GM06990 (cell line): ENCODE measurements at regions not wholly inside any gene's neighbourhood (a gene's known extent, or its start where the extent isn't known, plus 50 kb on each side); places are given as distances from the start of the nearest gene placed in this dataset.
"Not testable (repeated sequence)": the region's sequence is repeated elsewhere in the genome, so short reads cannot be mapped to it uniquely, and the experiment has no call there.

Experiments
- DNase-seq: peaks from one replicate; pipeline ENCODE4 v3.0.0-alpha.2; 2011; ENCODE audit not compliant: insufficient read length; ENCODE audit errors: extremely low read depth
- H3K27me3 ChIP-seq: replicated peaks from 2 replicates; pipeline ENCODE4 v1.6.0; 2011; ENCODE audit warnings: low read length; ENCODE audit not compliant: control insufficient read depth, insufficient read depth
- H3K36me3 ChIP-seq: 2 replicates; pipeline ENCODE4 v1.5.1; 2011; ENCODE audit warnings: low read length; ENCODE audit not compliant: control insufficient read depth, insufficient read depth
- H3K4me3 ChIP-seq: replicated peaks from 2 replicates; pipeline ENCODE4 v1.5.1; 2011; ENCODE audit warnings: low read depth, mild to moderate bottlenecking, control low read depth, low read length
- TF ChIP-seq, protein P1 (sequence below): IDR thresholded peaks from 2 replicates; pipeline ENCODE4 v1.5.1; 2011; ENCODE audit warnings: low read length, control low read depth, mild to moderate bottlenecking, inconsistent platforms; ENCODE audit not compliant: insufficient read depth, poor library complexity, severe bottlenecking

DNA sequence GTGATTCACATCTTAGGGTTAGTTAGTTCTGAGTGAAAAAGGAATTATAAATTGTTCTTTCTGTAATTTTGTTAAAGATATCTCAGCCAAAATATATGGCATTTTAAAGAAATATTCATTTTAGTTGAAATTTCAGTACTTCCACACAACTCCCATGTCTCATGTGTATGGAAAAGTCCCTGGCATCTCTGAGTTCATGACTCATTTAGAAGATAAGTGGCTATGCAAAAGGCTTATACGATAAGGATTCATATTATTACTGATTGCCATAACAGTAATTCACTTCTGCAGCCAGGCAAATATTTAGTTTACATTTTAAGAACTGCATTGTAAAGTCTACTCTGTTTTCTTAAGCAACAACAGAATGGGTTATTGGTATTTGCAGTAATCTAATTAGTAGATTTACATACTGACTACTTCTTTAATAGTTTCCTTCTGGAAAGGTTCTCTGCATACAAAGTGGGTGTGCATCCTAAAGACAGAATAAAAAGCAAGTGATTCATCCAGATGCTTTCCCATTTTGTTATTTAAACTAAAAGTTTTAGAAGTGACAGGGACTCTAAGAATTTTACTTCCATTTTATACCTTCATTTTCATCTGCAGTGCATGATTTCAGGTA, 682.4 kb upstream of the PABPC4L start:
- H3K27me3 ChIP-seq = no peaks in the 10 kb centered on the region
- H3K36me3 ChIP-seq = no peaks in the 10 kb centered on the region
- no peak for DNase-seq
- H3K4me3 ChIP-seq = no peak overlapping the region
- TF ChIP-seq, protein P1, sequence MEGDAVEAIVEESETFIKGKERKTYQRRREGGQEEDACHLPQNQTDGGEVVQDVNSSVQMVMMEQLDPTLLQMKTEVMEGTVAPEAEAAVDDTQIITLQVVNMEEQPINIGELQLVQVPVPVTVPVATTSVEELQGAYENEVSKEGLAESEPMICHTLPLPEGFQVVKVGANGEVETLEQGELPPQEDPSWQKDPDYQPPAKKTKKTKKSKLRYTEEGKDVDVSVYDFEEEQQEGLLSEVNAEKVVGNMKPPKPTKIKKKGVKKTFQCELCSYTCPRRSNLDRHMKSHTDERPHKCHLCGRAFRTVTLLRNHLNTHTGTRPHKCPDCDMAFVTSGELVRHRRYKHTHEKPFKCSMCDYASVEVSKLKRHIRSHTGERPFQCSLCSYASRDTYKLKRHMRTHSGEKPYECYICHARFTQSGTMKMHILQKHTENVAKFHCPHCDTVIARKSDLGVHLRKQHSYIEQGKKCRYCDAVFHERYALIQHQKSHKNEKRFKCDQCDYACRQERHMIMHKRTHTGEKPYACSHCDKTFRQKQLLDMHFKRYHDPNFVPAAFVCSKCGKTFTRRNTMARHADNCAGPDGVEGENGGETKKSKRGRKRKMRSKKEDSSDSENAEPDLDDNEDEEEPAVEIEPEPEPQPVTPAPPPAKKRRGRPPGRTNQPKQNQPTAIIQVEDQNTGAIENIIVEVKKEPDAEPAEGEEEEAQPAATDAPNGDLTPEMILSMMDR = no peak

DNA sequence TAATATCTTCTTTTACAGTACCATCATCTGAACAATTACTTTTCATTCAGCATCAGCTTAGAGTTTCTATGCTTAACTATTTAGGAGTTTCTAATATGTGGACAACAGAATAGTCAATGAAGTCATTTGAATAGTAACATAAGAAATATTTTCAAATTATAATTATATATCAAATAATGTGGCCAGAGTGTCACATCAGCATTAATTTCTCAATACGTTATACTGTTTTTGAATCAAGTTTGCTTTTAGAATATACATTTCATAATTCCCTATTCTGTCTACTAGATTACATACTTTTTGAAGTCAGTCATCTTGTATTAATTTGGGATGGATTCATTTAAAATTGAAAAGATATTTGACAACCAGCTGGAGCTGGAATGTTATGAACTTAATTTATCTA, 677.4 kb upstream of the PABPC4L start:
- DNase-seq = no peak
- no peaks in the 10 kb centered on the region for H3K27me3 ChIP-seq
- no peak overlapping the region for H3K4me3 ChIP-seq
- no peaks in the 10 kb centered on the region for H3K36me3 ChIP-seq
- TF ChIP-seq, protein P1 = no peak

DNA sequence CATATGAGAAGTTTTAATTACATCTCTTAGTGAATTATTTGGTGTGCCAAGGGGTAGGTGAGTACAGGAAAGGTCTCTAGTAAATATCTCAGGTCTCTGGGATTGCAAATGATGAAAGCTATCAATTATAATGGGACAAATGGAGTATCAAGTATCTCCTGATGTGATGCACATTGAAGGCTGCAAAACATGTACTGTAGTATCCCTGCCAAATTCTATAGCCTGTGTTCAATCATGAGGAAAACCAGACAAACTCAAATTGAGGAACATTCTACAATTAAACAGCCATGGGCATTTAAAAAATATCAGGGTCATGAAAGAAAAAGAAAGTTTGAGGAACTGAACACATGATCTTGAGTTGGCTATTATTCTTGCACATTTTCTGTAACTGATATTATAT, 665.4 kb upstream of the PABPC4L start:
- no peak for DNase-seq
- no peak overlapping the region for H3K4me3 ChIP-seq
- TF ChIP-seq, protein P1 = no peak
- H3K27me3 ChIP-seq = no peaks in the 10 kb centered on the region
- no peaks in the 10 kb centered on the region for H3K36me3 ChIP-seq

DNA sequence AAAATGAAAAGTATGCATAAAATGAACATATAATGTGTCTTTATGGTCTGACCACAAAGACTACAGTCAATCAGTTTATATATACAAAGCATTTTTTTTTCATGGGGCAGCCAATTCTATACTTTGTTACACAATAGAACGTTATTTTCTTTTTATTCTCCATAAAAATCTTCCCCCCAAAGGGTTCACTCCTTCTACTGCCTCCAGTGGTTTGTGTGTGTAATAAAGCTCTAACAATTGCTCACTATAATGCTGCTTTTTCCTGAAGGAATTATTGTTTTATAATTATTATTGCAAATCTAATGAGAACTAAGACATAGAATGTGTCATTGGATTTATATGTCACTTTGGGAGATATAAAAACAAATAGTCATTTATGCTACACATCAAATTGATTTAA, 664.1 kb upstream of the PABPC4L start:
- no peak overlapping the region for H3K4me3 ChIP-seq
- no peak for DNase-seq
- no peaks in the 10 kb centered on the region for H3K36me3 ChIP-seq
- TF ChIP-seq, protein P1 = no peak
- no peaks in the 10 kb centered on the region for H3K27me3 ChIP-seq

DNA sequence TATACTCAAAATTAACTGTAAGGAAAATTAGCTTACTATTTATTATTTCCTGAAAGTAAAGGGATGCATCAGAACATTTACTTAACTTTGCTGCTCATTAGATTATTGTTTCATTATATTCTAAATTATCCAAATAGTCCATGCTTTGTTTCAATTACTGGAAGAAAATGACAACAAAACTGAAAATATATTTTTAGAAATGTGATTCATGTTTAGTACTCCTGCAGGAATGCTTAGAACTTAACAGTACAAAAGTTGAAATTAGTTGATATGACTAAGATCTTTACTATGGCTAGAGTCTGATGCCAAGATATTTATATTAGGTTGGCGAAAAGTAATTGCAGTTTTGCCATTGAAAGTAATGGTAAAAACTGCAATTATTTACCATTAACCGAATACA, 660.5 kb upstream of the PABPC4L start:
- Histone ChIP-seq H3K27me3 (no peaks in the 10 kb centered on the region), H3K4me3 (no peak overlapping the region), H3K36me3 (no peaks in the 10 kb centered on the region)
- DNase-seq = no peak
- TF ChIP-seq, protein P1 = no peak

DNA sequence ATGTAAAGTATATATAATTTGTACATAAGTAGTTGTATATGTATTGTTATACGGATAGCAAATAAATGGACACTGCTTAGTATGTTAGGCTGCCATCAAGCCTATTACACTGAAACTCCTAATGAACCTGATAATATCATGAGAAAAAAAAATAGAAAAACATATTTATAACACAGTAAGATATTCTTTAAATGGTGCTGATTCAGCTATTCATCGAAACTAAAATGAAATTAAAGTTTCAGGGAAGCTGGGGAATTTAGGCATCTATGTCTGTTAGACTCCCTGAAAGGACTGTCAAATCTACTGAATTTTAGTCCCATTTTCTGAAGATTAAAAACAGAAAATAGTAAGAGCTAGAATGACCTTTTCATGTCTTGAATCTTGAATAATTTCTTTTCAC, 647.1 kb upstream of the PABPC4L start:
- no peak for DNase-seq
- Histone ChIP-seq H3K4me3 (no peak overlapping the region), H3K36me3 (no peaks in the 10 kb centered on the region), H3K27me3 (no peaks in the 10 kb centered on the region)
- TF ChIP-seq, protein P1 = no peak

DNA sequence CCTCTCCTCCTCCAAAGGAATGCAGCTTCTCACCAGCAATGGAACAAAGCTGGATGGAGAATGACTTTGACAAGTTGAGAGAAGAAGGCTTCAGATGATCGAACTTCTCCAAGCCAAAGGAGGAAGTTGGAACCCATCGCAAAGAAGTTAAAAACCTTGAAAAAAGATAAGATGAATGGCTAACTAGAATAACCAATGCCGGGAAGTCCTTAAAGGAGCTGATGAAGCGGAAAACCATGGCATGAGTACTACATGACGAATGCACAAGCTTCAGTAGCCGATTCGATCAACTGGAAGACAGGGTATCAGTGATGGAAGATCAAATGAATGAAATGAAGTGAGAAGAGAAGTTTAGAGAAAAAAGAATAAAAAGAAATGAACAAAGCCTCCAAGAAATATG, 629.2 kb upstream of the PABPC4L start:
- H3K36me3 ChIP-seq, DNase-seq, H3K4me3 ChIP-seq, H3K27me3 ChIP-seq: not testable (repeated sequence)
